ENCODE measurements at regions not wholly inside any gene's neighbourhood (a gene's known extent, or its start where the extent isn't known, plus 50 kb on each side); places are given as distances from the start of the nearest gene placed in this dataset.

- DNase-seq = no peak
These were observed 226.9 kb downstream of the CDC5L start for GRCh38 chr6:44614396-44614795.

GRCh38 chr6:44615621-44616020 is 228.1 kb downstream of the CDC5L start:
- peak; percentile 5 for DNase-seq

GRCh38 chr6:44617416-44617815 is 229.9 kb downstream of the CDC5L start:
- no peak for DNase-seq

- DNase-seq = no peak
These were observed 230.9 kb downstream of the CDC5L start for GRCh38 chr6:44618371-44618770.

- DNase-seq = no peak
These were observed 233.4 kb downstream of the CDC5L start for GRCh38 chr6:44620922-44621321.

- DNase-seq = no peak
These were observed 234.3 kb downstream of the CDC5L start for GRCh38 chr6:44621846-44622245.

GRCh38 chr6:44622555-44622954 is 235.0 kb downstream of the CDC5L start:
- no peak for DNase-seq

- DNase-seq = no peak
These were observed 235.4 kb downstream of the CDC5L start for GRCh38 chr6:44622956-44623355.

GRCh38 chr6:44624226-44624625 is 236.7 kb downstream of the CDC5L start:
- DNase-seq = no peak

- DNase-seq = no peak
These were observed 237.5 kb downstream of the CDC5L start for GRCh38 chr6:44624936-44625573.

GRCh38 chr6:44625996-44626395 is 238.5 kb downstream of the CDC5L start:
- DNase-seq = no peak

- DNase-seq = no peak
These were observed 239.1 kb downstream of the CDC5L start for GRCh38 chr6:44626616-44627015.

GRCh38 chr6:44627091-44627882 is 239.8 kb downstream of the CDC5L start:
- DNase-seq = no peak

GRCh38 chr6:44627883-44628271 is 240.4 kb downstream of the CDC5L start:
- DNase-seq = no peak

GRCh38 chr6:44628347-44628746 is 240.8 kb downstream of the CDC5L start:
- DNase-seq = no peak

GRCh38 chr6:44629636-44630035 is 242.1 kb downstream of the CDC5L start:
- no peak for DNase-seq

- peak; percentile 55 for DNase-seq
These were observed 242.9 kb downstream of the CDC5L start for GRCh38 chr6:44630125-44631028.

GRCh38 chr6:44631968-44632367 is 244.5 kb downstream of the CDC5L start:
- DNase-seq = no peak

- no peak for DNase-seq
These were observed 246.8 kb downstream of the CDC5L start for GRCh38 chr6:44634321-44634720.

- DNase-seq = no peak
These were observed 248.0 kb downstream of the CDC5L start for GRCh38 chr6:44635486-44635885.

GRCh38 chr6:44636561-44637248 is 249.2 kb downstream of the CDC5L start:
- no peak for DNase-seq

GRCh38 chr6:44641344-44642031 is 254.0 kb downstream of the CDC5L start:
- no peak for DNase-seq
